ENCODE measurements at regions not wholly inside any gene's neighbourhood (a gene's known extent, or its start where the extent isn't known, plus 50 kb on each side); places are given as distances from the start of the nearest gene placed in this dataset.
"Not testable (repeated sequence)": the region's sequence is repeated elsewhere in the genome, so short reads cannot be mapped to it uniquely, and the experiment has no call there.

DNA sequence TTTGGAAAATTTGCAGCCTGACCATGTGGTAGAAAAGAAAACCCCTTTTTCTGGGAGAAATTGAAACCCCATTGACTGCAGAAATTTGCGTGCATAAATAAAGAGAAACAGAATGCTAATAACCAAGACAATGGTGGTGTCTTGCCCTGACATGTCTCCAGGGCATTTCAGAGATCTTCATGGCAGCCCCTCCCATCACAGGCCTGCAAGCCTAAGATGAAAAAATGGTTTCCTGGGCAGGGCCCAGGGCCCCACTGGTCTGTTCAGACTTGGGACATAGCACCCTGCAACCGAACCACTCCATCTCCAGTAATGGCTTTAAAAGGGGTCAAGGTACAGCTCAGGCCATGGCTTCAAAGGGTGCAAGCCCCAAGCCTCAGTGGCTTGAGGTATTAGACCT, 71.6 kb upstream of the SGIP1 start:
- no peak for DNase-seq

DNA sequence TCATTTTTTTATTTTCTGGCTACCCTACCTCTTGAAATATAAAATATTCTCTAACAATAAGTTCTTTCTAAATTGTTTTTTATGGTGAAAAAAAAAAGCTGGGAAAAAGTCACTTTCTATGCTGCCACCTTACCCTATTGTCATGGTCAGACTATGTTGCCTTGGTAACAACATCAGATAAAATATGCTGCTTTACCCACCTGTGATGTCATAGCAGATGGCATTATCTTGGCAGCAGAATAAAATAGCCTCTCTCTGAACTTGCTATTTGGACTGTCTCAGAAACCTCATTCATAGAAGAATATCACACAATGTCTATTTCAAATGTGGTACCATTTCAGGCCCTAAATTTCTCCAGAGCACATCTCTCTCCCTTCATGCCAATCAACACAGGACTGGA, 69.6 kb upstream of the SGIP1 start:
- DNase-seq: no peak

- no peak for DNase-seq
Observed at GRCh38 chr1:66464802-66465201, 69.2 kb upstream of the SGIP1 start.

- not testable (repeated sequence) for DNase-seq
Observed at GRCh38 chr1:66466695-66467094, 67.3 kb upstream of the SGIP1 start.

- DNase-seq: no peak
Observed at GRCh38 chr1:66468722-66469121, 65.2 kb upstream of the SGIP1 start.

GRCh38 chr1:66475940-66476339, 58.0 kb upstream of the SGIP1 start:
- no peak for DNase-seq

DNA sequence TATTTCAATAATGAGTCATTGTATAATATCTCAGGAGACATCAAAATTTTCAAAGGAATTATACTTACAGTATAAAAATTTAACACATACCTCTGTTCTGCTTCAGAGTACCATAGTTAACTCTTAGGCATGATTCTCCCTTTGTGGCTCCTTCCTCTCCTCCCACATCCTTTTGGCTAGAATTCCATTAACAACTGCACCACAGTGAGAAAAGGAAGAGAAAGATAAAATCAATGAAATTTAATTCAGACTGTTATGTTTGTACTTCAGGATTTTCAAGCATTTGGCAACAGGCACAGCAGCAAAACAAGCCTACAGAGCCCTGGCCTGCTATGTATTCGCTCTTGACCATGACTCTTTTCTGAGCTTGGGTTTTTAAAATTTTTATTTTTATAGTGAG, 57.2 kb upstream of the SGIP1 start:
- no peak for DNase-seq

- no peak for DNase-seq
Observed at GRCh38 chr1:66478116-66478515, 55.8 kb upstream of the SGIP1 start.

DNA sequence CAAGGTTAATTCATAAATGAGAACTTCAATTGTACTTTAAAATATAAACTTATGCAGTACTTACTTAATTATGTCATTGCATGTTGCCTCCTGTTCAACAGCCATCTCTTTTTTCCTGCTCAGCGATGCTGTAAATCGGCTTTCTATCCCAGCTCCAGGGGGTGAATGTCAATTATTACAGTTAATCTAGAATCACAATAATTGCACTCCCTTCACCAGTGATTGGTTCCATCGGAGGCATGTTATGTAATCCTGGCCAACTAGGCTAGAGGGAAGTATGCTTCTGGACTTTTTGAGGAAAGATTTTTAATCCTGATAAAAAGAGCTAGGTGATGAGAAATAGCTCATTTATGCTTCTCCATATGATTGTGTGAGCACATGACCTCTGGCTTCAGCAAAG, 53.8 kb upstream of the SGIP1 start:
- DNase-seq: no peak

DNA sequence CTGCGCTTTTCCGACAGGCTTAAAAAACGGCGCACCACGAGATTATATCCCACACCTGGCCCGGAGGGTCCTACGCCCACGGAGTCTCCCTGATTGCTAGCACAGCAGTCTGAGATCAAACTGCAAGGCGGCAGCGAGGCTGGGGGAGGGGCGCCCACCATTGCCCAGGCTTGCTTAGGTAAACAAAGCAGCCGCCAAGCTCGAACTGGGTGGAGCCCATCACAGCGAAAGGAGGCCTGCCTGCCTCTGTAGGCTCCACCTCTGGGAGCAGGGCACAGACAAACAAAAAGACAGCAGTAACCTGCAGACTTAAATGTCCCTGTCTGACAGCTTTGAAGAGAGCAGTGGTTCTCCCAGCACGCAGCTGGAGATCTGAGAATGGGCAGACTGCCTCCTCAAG, 52.7 kb upstream of the SGIP1 start:
- DNase-seq: not testable (repeated sequence)
